C4-2B (cell line): ENCODE measurements at regions not wholly inside any gene's neighbourhood (a gene's known extent, or its start where the extent isn't known, plus 50 kb on each side); places are given as distances from the start of the nearest gene placed in this dataset.
"Not testable (repeated sequence)": the region's sequence is repeated elsewhere in the genome, so short reads cannot be mapped to it uniquely, and the experiment has no call there.

ENCODE experiments used
- H3K27ac ChIP-seq: fragments of 450-650 bp; 2 replicates; pipeline ENCODE4 v1.5.1; 2017
- ZFX ChIP-seq: fragments of 450-650 bp; IDR thresholded peaks from 2 replicates; pipeline ENCODE4 v1.6.1; 2017
- TF ChIP-seq, protein P1 (sequence below): fragments of 450-650 bp; conservative IDR thresholded peaks from 2 replicates; pipeline ENCODE4 v1.5.1; 2017; ENCODE audit warnings: mild to moderate bottlenecking

DNA sequence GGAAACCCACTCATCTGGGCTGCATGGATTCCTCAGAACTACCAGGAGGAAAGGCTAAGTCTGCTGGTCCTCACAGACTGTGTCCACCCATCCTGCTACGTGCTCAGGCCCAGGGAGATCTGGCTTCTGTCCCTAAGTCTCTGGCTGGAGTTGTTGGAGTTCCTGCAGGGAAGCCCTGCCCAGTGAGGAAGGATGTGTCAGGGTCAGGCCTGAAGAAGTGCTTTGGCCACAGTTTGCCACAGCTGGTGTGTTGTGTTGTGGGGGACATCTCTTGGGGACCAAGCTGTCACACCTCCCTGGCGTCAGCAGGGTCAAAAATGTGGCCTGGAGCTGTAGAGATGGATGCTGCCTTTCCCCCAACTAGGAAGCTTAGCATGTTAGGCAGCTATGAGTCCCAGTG is 684.7 kb downstream of the METTL15 start:
- TF ChIP-seq ZFX = no peak
- TF ChIP-seq, protein P1, sequence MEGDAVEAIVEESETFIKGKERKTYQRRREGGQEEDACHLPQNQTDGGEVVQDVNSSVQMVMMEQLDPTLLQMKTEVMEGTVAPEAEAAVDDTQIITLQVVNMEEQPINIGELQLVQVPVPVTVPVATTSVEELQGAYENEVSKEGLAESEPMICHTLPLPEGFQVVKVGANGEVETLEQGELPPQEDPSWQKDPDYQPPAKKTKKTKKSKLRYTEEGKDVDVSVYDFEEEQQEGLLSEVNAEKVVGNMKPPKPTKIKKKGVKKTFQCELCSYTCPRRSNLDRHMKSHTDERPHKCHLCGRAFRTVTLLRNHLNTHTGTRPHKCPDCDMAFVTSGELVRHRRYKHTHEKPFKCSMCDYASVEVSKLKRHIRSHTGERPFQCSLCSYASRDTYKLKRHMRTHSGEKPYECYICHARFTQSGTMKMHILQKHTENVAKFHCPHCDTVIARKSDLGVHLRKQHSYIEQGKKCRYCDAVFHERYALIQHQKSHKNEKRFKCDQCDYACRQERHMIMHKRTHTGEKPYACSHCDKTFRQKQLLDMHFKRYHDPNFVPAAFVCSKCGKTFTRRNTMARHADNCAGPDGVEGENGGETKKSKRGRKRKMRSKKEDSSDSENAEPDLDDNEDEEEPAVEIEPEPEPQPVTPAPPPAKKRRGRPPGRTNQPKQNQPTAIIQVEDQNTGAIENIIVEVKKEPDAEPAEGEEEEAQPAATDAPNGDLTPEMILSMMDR = no peak

DNA sequence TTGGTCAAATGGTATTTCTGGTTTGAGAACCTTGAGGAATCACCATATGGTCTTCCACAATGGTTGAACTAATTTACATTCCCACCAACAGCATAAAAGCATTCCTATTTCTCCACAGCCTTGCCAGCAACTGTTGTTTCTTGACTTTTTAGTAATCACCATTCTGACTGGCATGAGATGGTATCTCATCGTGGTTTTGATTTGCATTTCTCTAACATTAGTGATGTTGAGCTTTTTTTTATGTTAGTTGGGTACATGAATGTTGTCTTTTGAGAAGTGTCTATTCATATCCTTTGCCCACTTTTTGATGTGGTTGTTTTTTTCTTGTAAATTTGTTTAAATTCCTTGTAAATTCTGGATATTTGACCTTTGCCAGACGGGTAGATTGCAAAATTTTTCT is 679.7 kb downstream of the METTL15 start:
- H3K27ac ChIP-seq = not testable (repeated sequence)

More for the DNA sequence above, 684.7 kb downstream of the METTL15 start:
- no peak overlapping the region for H3K27ac ChIP-seq

DNA sequence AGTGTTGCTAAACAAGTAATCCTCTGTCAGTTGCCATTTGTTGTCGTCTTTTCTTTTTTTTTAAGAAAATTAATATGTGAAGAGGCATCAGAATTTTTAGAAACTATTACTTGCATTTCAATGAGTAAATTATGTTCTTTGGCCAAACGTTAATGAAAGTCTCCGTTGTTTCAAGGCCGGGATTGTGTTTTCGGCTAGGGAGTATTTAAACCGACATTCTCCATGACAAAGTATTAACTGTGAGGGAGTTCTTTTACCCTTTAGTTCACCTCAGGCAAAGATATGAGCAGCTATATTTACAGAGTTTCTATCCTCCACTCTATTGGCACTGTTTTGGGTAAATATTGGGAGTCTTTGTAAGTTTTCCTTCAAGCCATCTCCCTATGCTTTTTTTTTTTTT is 668.9 kb downstream of the METTL15 start:
- no peak overlapping the region for H3K27ac ChIP-seq
- TF ChIP-seq, protein P1 = no peak
- TF ChIP-seq ZFX = no peak

DNA sequence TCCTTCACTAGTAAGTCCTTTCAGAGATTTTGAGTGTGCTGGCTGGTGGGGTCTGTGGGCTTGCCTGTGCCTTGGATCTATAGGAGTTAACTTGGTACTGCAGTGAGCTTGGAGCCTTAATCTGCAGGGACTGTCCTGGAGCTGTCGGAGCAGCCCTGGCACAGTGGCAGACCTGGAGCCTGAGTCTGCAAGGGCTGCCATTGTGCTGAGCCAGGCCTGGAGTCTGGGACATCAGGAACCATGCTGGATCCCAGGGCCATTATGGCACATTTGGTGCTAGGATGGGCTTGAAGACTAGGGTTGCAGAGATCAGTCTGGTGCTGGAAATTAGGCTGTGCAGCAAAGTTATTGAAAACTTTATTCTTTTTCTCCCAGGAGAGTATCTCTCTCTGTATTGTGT is 665.4 kb downstream of the METTL15 start:
- TF ChIP-seq ZFX = no peak
- TF ChIP-seq, protein P1 = no peak
- no peak overlapping the region for H3K27ac ChIP-seq

DNA sequence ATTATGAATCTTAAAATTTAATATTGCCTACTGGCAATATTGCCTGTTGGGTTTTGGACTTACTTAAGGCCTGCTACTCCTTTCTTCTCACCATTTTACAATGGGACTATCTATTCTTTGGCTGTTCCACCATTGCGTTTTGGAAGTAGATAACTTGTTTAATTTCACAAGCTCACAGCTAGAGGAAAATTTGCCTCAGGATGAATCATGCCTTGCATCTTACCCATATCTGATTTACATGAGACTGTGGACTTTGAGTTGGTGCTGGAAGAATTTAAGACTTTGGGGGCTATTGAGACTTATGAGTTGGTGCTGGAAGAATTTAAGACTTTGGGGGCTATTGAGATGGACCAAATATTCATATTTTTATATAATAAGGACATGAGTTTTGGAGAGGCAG is 662.6 kb downstream of the METTL15 start:
- TF ChIP-seq ZFX = no peak
- TF ChIP-seq, protein P1 = no peak
- H3K27ac ChIP-seq = no peak overlapping the region

DNA sequence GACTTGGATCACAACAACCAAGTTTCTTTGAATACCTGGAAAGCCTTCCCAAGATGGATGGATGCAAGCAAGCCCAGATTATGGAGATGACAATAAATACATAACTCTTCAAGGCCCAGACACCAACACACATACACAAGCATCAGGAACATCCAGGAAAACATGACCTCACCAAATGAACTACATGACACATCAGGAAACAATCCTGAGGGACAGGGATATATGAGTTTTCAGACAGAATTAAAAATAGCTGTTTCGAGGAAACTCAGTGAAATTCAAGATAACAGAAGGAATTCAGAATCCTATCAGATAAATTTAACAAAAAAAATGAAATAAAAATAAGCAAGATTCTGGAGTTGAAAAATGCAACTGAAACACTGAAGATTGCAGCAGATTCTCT is 659.4 kb downstream of the METTL15 start:
- TF ChIP-seq, protein P1 = no peak
- no peak for TF ChIP-seq ZFX
- H3K27ac ChIP-seq = no peak overlapping the region

DNA sequence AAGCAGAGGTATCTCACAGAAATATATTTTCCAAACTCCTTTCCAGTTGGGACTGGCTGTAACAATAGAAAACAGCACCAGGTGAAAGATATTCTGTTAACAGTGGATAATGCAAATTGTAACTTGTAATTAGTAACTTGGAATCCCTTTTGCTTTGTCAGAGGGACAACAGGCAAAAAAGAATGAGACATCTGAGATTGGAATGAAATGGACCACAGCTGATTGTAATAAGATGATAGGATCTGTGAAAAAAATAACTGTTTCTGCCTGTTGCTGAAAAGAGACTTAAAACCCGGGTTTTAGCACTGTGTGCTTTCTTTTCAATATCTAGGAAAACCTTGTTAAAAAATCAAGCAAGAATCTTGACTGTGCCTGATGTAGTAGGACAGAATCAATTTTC is 655.7 kb downstream of the METTL15 start:
- TF ChIP-seq, protein P1 = no peak
- no peak for TF ChIP-seq ZFX

DNA sequence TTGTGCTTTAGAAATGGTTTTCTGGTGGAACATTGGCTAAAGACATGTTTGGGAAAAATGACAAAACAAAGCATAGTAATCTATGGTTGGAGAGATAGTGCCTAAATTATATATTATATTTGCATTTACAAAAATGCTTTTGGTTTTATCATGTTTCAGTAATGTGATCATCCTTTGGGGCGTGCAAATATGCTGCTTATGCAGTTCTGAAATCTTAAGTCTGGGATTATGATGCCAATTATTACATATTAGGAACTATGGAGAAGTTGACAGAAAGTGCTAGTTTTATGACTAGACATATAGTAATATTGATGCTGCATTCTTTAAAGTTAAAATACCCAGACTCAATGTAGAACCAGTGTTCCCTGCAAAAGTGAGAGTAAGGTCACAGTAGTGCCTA is 655.0 kb downstream of the METTL15 start:
- H3K27ac ChIP-seq = no peak overlapping the region

More for the DNA sequence above, 655.7 kb downstream of the METTL15 start:
- H3K27ac ChIP-seq = no peak overlapping the region

More for the DNA sequence above, 655.0 kb downstream of the METTL15 start:
- TF ChIP-seq ZFX = no peak
- TF ChIP-seq, protein P1 = no peak
